ENCODE measurements at regions not wholly inside any gene's neighbourhood (a gene's known extent, or its start where the extent isn't known, plus 50 kb on each side); places are given as distances from the start of the nearest gene placed in this dataset.

DNA sequence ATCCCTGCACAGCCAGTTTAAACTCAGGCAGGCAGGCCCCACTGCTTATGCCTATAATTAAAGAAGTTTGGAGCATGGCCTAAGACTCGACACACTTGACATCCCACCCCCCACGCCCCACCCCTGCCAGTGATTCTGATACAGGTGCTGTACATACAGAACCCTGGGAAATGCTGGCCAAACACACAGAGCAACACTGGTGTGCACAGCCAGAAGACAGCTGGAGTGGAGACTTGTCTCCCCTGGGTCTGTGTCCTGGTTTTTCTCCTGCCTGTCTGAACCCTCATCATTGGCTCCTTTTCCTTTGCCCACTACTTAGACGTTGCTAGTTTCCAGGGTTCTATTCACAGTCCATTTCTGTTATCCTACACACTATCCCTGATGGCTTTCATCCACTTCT, 76.8 kb downstream of the DLEU7 start:
- ATAC-seq (ENCODE audit: low read depth) (no peak), DNase-seq (no peak)
- Histone ChIP-seq H3K18ac (ENCODE audit: low read depth, low read length) (no peak overlapping the region), H4K91ac (ENCODE audit: insufficient read depth, low read depth, low read length) (no peak overlapping the region), H4K8ac (ENCODE audit: low read depth in 2 of 2, low read length in 2 of 2) (no peak overlapping the region), H3K9me3 (ENCODE audit: control insufficient read depth, insufficient read depth, low read length) (no peaks in the 10 kb centered on the region), H3K4me3 (ENCODE audit: insufficient read depth, low read depth, low read length) (no peak overlapping the region), H2BK20ac (ENCODE audit: low read depth, low read length) (no peak overlapping the region), H2AFZ (replicated peaks; ENCODE audit: low read length, poor library complexity) (no peak overlapping the region), H3K4ac (ENCODE audit: low read depth, low read length) (no peak overlapping the region), H2BK15ac (ENCODE audit: low read depth, low read length) (no peak overlapping the region), H3K27ac (ENCODE audit: insufficient read depth, low read length) (no peak overlapping the region), H2BK5ac (ENCODE audit: low read depth, low read length, poor library complexity, severe bottlenecking) (no peak overlapping the region), H3K23ac (ENCODE audit: low read depth, low read length) (no peak overlapping the region), H4K5ac (ENCODE audit: low read depth, low read length) (no peak overlapping the region), H4K20me1 (ENCODE audit: insufficient read depth, low read length) (no peaks in the 10 kb centered on the region), H3K9ac (ENCODE audit: low read depth, low read length) (no peak overlapping the region), H3K4me1 (ENCODE audit: control insufficient read depth, insufficient read depth, low read length) (no peaks in the 10 kb centered on the region), H3K4me2 (ENCODE audit: low read depth, low read length) (no peak overlapping the region), H3K14ac (replicated peaks; ENCODE audit: low read depth, low read length) (no peak overlapping the region), H2AK9ac (replicated peaks; ENCODE audit: low read depth, low read length, poor library complexity) (no peak overlapping the region), H3K36me3 (ENCODE audit: control insufficient read depth, insufficient read depth, low read length) (no peaks in the 10 kb centered on the region), H3K79me1 (ENCODE audit: low read depth in 1 of 2, low read length in 2 of 2) (no peaks in the 10 kb centered on the region), H3K56ac (ENCODE audit: extremely low read depth, insufficient read depth, low read length) (no peak overlapping the region), H3K9me1 (ENCODE audit: insufficient read depth, low read length) (no peaks in the 10 kb centered on the region), H3K27me3 (ENCODE audit: control insufficient read depth, insufficient read depth, low read length) (peaks cover 15% of the 10 kb centered on the region), H2AK5ac (ENCODE audit: low read depth, low read length) (no peak overlapping the region), H2BK120ac (ENCODE audit: low read depth, low read length) (no peak overlapping the region)
- no peak for TF ChIP-seq NFE2L2 (IDR thresholded peaks at IDR 0.05; ENCODE audit: low read depth, low read length)
- TF ChIP-seq POLR2A (IDR thresholded peaks at IDR 0.05; ENCODE audit: low read depth, low read length), result no peak
- TF ChIP-seq RFX5 (IDR thresholded peaks at IDR 0.05; ENCODE audit: low read depth, low read length), result no peak
- no peak for TF ChIP-seq MXI1 (IDR thresholded peaks at IDR 0.05; ENCODE audit: borderline replicate concordance, low read depth, low read length)
- TF ChIP-seq FOS (IDR thresholded peaks at IDR 0.05; ENCODE audit: low read depth, low read length), result no peak
- no peak for TF ChIP-seq MAFK (IDR thresholded peaks at IDR 0.05; ENCODE audit: low read depth, low read length)
- TF ChIP-seq BHLHE40 (IDR thresholded peaks at IDR 0.05; ENCODE audit: low read depth, low read length), result no peak
- no peak for TF ChIP-seq RCOR1 (IDR thresholded peaks at IDR 0.05; ENCODE audit: insufficient replicate concordance, low read length)
- TF ChIP-seq MAZ (IDR thresholded peaks at IDR 0.05; ENCODE audit: borderline replicate concordance, low read depth, low read length), result no peak
- TF ChIP-seq SMC3 (IDR thresholded peaks at IDR 0.05; ENCODE audit: low read depth, low read length), result no peak
- TF ChIP-seq, protein P1, sequence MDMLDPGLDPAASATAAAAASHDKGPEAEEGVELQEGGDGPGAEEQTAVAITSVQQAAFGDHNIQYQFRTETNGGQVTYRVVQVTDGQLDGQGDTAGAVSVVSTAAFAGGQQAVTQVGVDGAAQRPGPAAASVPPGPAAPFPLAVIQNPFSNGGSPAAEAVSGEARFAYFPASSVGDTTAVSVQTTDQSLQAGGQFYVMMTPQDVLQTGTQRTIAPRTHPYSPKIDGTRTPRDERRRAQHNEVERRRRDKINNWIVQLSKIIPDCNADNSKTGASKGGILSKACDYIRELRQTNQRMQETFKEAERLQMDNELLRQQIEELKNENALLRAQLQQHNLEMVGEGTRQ (IDR thresholded peaks at IDR 0.05; ENCODE audit: low read depth, low read length), result no peak
- no peak for TF ChIP-seq ELK1 (IDR thresholded peaks at IDR 0.05; ENCODE audit: borderline replicate concordance, low read depth, low read length)
- TF ChIP-seq, protein P2, sequence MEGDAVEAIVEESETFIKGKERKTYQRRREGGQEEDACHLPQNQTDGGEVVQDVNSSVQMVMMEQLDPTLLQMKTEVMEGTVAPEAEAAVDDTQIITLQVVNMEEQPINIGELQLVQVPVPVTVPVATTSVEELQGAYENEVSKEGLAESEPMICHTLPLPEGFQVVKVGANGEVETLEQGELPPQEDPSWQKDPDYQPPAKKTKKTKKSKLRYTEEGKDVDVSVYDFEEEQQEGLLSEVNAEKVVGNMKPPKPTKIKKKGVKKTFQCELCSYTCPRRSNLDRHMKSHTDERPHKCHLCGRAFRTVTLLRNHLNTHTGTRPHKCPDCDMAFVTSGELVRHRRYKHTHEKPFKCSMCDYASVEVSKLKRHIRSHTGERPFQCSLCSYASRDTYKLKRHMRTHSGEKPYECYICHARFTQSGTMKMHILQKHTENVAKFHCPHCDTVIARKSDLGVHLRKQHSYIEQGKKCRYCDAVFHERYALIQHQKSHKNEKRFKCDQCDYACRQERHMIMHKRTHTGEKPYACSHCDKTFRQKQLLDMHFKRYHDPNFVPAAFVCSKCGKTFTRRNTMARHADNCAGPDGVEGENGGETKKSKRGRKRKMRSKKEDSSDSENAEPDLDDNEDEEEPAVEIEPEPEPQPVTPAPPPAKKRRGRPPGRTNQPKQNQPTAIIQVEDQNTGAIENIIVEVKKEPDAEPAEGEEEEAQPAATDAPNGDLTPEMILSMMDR (conservative IDR thresholded peaks at IDR 0.05; ENCODE audit: low read depth, low read length), result no peak
- no peak for TF ChIP-seq CHD1 (IDR thresholded peaks at IDR 0.05; ENCODE audit: low read depth, low read length)
- no peak for TF ChIP-seq RAD21 (IDR thresholded peaks at IDR 0.05; ENCODE audit: low read length)
- no peak for TF ChIP-seq CEBPB (IDR thresholded peaks at IDR 0.05; ENCODE audit: low read depth, low read length)
- intact Hi-C loops (cut with micrococcal nuclease) (no loop called here), dilution Hi-C loops (cut with HindIII; ENCODE audit: low sequenced_read_pairs, unreplicated experiment) (no loop called here), in situ Hi-C loops (cut with MboI; ENCODE audit: low sequenced_read_pairs) (no loop called here)
- ChIA-PET POLR2A (ENCODE audit: unreplicated experiment) (no interaction called here), CTCF (no interaction called here)
- no TSS peak for BruUV-seq (replicated peaks)
- no CpG with 5 or more reads among the region's 3 CpGs for WGBS, 2 experiments (ENCODE audit: extremely low coverage in 2 of 2, insufficient read length in 1 of 2)
